ENCODE measurements at regions not wholly inside any gene's neighbourhood (a gene's known extent, or its start where the extent isn't known, plus 50 kb on each side); places are given as distances from the start of the nearest gene placed in this dataset.

DNA sequence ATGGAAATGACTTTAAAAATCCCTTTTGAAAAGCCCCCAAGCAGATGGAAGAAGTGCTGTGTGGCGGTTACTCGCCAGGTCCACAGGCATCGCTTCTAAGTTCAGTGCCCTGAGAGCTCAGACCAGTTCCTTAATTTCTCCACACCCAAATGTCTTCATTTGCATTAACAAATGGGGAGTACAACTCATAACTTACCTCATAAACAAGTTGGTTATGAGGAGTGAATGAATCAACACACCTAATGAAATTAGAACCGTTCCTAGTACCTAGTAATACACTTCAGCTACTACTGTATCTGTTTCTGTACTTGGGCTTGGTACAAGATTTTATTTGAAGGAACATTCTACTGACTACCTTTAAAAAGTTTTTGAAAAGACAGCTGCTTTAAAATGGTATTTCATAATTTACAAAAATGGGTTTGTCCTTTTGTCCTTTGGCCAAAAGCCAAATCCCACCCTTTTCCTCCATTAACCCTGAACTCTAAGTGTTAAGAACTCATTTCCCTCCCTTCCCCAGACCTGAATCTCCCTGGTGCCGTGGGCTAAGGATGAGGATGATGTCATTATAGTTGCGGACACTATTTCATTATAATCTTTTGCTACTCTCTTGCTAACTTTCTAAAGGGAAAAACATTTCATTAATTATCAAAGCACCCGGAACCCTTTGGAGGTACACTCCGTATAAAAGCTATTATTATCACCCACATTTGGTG is 221.5 kb upstream of the CELF2 start:
- no peak for DNase-seq

- no peak for DNase-seq
These were observed 220.8 kb upstream of the CELF2 start for GRCh38 chr10:10796774-10797415.

GRCh38 chr10:10797513-10797912 is 220.2 kb upstream of the CELF2 start:
- no peak for DNase-seq

DNA sequence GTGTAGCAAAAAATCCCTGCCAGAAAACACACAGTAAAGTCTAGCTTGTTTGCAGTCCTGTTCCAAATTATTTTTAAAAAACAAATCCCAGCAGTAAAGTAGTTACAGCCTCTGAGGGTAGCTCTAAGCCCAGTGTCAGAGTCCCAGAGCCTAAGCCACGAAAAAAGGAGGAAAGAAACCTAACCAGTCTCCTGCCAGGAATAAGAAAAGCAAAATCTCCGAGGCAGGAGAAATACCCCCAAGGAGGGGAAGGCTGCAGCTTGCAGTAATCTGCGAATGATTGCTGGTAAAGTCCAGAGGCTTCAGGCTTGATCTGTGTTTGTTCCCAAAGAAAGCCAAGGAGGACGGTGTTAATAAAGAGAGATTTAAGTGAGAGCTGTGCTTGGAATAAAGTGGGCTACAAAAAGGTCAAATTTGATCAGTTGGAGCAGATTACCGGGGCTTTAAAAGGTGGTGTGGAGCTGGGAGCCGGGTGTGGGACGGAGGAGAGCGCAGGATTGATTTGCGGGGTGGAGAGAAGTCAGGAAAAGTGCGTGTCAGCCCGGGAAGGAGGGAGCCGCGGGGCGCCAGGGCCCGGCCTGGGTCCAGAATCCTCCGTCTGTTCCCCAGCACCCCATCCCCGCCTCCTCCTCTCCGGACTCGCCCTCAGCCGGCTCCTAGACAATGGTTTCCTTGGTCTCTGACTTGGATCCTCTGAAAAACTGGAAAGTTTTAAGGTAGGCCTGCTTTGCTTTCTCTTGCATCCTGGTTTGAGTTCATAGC is 219.4 kb upstream of the CELF2 start:
- DNase-seq = no peak

DNA sequence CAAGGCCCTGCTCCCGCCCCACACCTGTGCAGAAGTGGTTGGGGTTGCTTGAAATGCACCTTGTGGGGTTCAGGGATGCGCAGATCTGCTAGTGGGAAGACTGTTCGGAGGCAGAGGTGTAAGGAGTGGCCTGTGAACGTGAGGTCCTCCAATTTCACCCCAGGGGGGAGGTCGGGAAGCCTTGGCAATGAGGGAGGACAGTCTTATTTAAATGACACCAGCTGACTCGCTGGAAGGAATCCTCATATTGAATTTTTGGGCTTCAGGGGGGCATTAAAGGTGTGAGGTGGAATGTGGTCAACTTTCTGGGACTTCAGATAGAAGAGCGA is 218.8 kb upstream of the CELF2 start:
- no peak for DNase-seq

GRCh38 chr10:10800961-10801360 is 216.7 kb upstream of the CELF2 start:
- DNase-seq = no peak

DNA sequence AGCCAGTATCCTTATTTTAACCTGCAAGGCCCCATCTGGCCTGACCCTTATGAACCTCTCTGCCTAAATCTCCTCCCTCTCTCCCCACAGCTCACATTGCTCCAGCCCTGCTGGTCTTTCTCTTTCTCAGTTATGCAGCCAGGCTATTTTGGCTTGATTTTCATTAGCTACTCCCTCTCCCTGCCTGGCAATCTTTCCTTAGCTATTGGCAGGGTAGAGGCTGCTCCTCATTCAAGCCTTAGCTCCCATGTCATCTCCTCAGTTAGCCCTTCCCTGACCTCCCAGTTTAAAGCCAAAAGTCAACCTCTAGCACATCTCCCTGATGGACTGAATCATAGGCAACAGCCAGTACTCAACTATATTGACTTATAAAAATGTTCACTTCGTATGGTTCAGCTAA is 214.4 kb upstream of the CELF2 start:
- no peak for DNase-seq

GRCh38 chr10:10804061-10804460 is 213.6 kb upstream of the CELF2 start:
- no peak for DNase-seq

GRCh38 chr10:10804998-10805740 is 212.5 kb upstream of the CELF2 start:
- no peak for DNase-seq

DNA sequence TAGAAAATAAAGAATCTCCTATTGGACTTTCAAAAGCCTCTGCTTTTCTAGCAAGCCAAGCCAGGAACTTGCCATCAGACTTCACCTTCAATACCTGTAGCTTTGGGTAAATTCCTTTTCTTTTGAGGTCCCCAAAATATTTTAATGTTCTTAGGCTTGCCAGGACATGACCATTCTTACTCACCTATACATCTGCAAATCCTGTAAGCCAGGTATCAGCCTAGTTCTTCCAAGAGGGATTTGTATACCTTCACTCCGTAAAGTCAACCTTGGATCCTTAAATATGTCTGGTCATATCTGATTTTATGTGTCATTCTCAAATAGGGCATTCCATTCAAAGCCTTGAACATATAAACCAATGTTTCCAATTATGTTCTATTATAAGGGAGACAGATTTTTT is 210.6 kb upstream of the CELF2 start:
- no peak for DNase-seq

DNA sequence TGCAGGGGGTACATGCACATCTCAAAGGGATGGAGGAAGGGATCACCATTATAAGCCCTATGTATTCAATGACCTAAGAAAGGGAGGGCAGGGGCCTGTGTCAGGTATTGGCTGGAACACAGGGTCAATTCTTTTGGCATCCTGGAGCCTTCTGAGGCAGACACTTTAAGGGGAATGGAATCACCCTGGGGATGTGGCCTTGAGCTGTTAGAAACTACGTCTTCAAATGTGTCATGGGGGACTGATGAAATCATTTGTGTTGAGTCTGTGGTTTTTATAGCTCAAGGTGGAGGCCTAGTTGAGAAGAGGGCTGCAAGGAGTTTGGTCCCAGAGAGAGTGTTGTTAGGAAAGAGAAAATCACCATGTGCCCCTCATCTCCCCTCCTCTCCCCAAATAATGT is 206.1 kb upstream of the CELF2 start:
- DNase-seq = no peak

DNA sequence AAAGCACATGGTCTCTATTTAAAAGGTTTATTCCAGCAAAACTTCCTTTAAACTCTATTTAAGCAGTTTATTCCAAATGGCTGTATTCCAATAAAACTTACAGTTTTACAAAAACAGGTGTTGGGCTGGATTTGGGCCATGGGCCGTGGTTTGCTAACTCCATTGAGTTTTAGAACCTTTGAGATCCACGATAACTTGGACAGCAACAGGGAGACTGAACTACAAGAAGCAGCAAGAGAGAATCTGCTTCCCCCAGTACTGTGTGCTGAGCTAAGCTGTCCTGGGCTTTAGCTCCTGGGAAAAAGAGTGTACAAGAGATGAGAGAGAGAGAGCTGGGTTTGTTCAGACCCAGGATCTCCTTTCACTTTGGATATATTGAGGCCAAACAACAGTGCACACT is 204.0 kb upstream of the CELF2 start:
- DNase-seq = no peak

GRCh38 chr10:10814069-10814468 is 203.6 kb upstream of the CELF2 start:
- no peak for DNase-seq

DNA sequence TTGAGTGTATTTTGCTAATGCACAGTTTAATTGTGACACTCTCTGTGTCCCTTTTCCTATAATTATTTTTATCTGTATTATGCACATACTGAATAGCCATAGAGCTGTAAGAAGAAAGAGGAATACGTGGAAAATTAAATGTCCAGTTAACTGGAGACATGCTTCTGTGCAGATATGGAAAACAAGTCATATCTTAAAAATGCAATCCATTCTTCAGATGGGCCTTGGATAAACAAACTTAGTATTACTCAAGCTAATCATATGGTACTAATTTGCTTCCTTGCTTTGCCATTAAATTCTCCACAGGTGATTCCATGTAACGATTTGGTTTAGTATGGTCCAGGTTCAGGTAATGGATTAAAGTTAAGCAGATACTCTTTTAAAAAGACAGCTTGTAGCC is 201.2 kb upstream of the CELF2 start:
- DNase-seq = no peak

GRCh38 chr10:10817609-10818008 is 200.1 kb upstream of the CELF2 start:
- no peak for DNase-seq

DNA sequence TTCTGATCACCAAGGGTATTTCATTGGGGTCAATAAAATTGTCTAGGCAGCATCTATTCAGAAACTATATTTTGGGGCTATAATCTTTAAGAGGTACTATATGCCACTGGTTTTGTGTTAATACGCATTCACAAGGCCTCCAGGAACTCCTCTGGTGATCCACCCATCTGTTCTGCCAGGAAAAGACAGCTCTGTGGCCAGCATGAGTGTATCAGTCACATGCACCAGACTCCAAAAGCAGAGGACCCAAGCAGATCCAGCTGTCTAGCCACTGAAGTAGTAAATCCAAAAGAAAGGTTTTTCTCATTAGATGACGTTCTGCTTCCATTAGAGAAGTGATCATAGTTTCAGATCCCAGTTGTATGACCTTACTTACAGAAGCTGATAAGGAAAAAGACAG is 199.6 kb upstream of the CELF2 start:
- DNase-seq = no peak

GRCh38 chr10:10819206-10819856 is 198.3 kb upstream of the CELF2 start:
- DNase-seq = no peak

DNA sequence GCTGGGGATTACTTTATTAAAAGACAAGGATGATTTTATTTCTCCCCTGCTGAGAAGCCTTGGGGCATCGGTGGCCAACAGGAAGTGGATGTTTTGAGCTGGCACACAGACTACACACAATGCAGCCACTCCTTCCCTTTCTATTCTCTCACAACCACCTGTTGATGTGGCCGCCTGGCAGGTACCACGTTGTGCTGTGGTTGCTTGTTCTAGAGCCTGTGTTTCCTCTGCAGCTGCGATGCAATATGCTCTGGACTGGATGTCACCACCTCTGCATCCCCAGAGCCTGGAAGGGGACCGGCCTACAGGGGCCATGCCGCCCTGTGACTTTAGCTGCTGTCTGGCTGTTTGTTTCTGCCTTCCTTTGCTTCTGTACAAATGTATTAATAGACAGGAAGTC is 195.7 kb upstream of the CELF2 start:
- no peak for DNase-seq

DNA sequence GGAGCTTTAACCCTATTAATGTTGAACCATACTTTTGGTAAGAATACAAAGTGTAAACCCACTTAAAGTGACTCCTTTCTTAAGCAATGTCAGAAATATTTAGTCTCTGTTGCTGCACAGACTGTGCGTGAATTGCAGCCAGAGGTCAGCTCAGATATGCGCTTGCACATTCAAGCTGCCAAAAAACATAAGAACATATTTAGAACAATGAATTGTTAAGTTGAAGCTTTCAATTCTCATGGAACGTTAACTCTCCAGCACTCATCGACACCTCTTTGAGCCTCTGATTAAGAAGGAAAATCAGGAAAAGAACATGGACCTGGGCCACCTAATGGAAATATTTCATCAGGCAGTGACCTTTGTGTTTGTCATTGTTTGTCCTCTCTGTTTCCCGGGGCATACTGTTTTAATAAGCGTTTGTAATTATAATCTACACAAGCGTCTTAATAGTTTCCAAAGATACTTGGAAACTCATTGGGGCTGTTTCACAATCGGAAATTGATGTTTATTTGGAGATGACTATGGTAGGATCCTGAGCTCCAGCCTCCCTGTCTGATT is 193.0 kb upstream of the CELF2 start:
- DNase-seq = no peak

DNA sequence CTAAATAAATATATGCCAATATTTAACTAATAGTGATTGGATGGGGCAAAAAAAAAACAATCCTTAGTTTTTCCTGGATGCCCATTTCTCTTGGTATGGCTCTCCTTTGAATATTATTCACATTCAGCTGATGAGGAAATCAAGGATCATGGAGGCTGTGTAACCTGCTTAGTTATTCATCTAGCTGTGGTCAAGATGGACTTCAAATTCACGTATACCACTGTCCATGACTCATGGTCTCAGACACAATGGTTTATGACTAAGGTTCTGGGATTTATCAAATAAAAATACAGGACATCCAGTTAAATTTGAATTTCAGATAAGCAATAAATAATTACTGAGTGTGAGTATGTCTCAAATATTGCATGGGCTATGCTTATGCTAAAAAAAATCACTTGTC is 191.5 kb upstream of the CELF2 start:
- DNase-seq = no peak

- no peak for DNase-seq
These were observed 189.0 kb upstream of the CELF2 start for GRCh38 chr10:10828623-10829022.

DNA sequence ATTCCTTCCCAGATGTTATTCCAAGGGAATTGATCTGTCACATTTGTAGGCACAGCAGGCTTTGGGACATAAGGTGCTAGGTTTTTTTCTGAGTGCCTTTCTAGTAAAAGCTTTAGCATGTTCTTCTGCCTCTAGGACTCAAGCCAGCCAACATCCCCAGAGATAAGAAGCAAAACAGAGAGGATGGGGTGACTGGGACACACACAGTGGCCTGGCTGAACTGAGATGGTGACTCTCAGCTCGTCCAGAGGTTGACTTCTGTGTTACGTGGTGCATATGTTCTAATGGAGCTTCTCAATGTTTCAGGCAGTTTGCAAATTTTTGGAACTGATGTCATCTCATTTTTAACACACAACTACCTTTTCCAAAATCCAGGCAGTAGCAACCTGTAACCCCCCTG is 188.1 kb upstream of the CELF2 start:
- DNase-seq = no peak
